ENCODE measurements at regions not wholly inside any gene's neighbourhood (a gene's known extent, or its start where the extent isn't known, plus 50 kb on each side); places are given as distances from the start of the nearest gene placed in this dataset.
"Not testable (repeated sequence)": the region's sequence is repeated elsewhere in the genome, so short reads cannot be mapped to it uniquely, and the experiment has no call there.

- DNase-seq (ENCODE audit: low read depth in 2 of 2) = no peak
Measured at GRCh38 chr9:81361296-81361695, 328.1 kb downstream of the TLE1 start.

GRCh38 chr9:81351166-81351565, 338.2 kb downstream of the TLE1 start:
- no peak for DNase-seq (ENCODE audit: low read depth in 2 of 2)

GRCh38 chr9:81344366-81344765, 345.0 kb downstream of the TLE1 start:
- DNase-seq (ENCODE audit: low read depth in 2 of 2) = no peak

- DNase-seq (ENCODE audit: low read depth in 2 of 2) = no peak
Measured at GRCh38 chr9:81335879-81336421, 353.4 kb downstream of the TLE1 start.

GRCh38 chr9:81321551-81321950, 367.8 kb downstream of the TLE1 start:
- no peak for DNase-seq (ENCODE audit: low read depth in 2 of 2)

GRCh38 chr9:81320909-81321482, 368.4 kb downstream of the TLE1 start:
- DNase-seq (ENCODE audit: low read depth in 2 of 2) = no peak

GRCh38 chr9:81318571-81318970, 370.8 kb downstream of the TLE1 start:
- DNase-seq (ENCODE audit: low read depth in 2 of 2) = no peak

GRCh38 chr9:81317939-81318338, 371.4 kb downstream of the TLE1 start:
- DNase-seq (ENCODE audit: low read depth in 2 of 2) = no peak

- no peak for DNase-seq (ENCODE audit: low read depth in 2 of 2)
Measured at GRCh38 chr9:81317223-81317622, 372.1 kb downstream of the TLE1 start.

GRCh38 chr9:81314490-81314889, 374.9 kb downstream of the TLE1 start:
- DNase-seq (ENCODE audit: low read depth in 2 of 2) = no peak

- DNase-seq (ENCODE audit: low read depth in 2 of 2) = no peak
Measured at GRCh38 chr9:81313877-81314276, 375.5 kb downstream of the TLE1 start.

GRCh38 chr9:81312346-81312745, 377.0 kb downstream of the TLE1 start:
- DNase-seq (ENCODE audit: low read depth in 2 of 2) = no peak

GRCh38 chr9:81308404-81308803, 380.9 kb downstream of the TLE1 start:
- no peak for DNase-seq (ENCODE audit: low read depth in 2 of 2)

- not testable (repeated sequence) for DNase-seq (ENCODE audit: low read depth in 2 of 2)
Measured at GRCh38 chr9:81307791-81308190, 381.6 kb downstream of the TLE1 start.

- no peak for DNase-seq (ENCODE audit: low read depth in 2 of 2)
Measured at GRCh38 chr9:81305561-81306182, 383.7 kb downstream of the TLE1 start.

- DNase-seq (ENCODE audit: low read depth in 2 of 2) = no peak
Measured at GRCh38 chr9:81303658-81304057, 385.7 kb downstream of the TLE1 start.

- no peak for DNase-seq (ENCODE audit: low read depth in 2 of 2)
Measured at GRCh38 chr9:81293651-81294050, 395.7 kb downstream of the TLE1 start.

GRCh38 chr9:81292056-81292805, 397.1 kb downstream of the TLE1 start:
- no peak for DNase-seq (ENCODE audit: low read depth in 2 of 2)

GRCh38 chr9:81289622-81290021, 399.7 kb downstream of the TLE1 start:
- no peak for DNase-seq (ENCODE audit: low read depth in 2 of 2)

- DNase-seq (ENCODE audit: low read depth in 2 of 2) = no peak
Measured at GRCh38 chr9:81268048-81268447, 421.3 kb downstream of the TLE1 start.

- no peak for DNase-seq (ENCODE audit: low read depth in 2 of 2)
Measured at GRCh38 chr9:81266674-81267073, 422.7 kb downstream of the TLE1 start.

- no peak for DNase-seq (ENCODE audit: low read depth in 2 of 2)
Measured at GRCh38 chr9:81266086-81266485, 423.3 kb downstream of the TLE1 start.

GRCh38 chr9:81264516-81264915, 424.8 kb downstream of the TLE1 start:
- DNase-seq (ENCODE audit: low read depth in 2 of 2) = no peak

Data from activated CD4-positive, alpha-beta T cell treated with anti-CD3 and anti-CD28 coated beads for 24 hours (primary cell).